NT2/D1 (cell line): ENCODE measurements at regions not wholly inside any gene's neighbourhood (a gene's known extent, or its start where the extent isn't known, plus 50 kb on each side); places are given as distances from the start of the nearest gene placed in this dataset.
"Not testable (repeated sequence)": the region's sequence is repeated elsewhere in the genome, so short reads cannot be mapped to it uniquely, and the experiment has no call there.

Experiments used
- SUZ12 ChIP-seq: IDR thresholded peaks from 2 replicates; pipeline ENCODE4 v1.6.1; 2011; ENCODE audit not compliant: insufficient read length, insufficient read depth; ENCODE audit errors: extremely low read depth
- YY1 ChIP-seq: IDR thresholded peaks from 2 replicates; pipeline ENCODE4 v1.6.1; 2011; ENCODE audit not compliant: insufficient read length, insufficient read depth

DNA sequence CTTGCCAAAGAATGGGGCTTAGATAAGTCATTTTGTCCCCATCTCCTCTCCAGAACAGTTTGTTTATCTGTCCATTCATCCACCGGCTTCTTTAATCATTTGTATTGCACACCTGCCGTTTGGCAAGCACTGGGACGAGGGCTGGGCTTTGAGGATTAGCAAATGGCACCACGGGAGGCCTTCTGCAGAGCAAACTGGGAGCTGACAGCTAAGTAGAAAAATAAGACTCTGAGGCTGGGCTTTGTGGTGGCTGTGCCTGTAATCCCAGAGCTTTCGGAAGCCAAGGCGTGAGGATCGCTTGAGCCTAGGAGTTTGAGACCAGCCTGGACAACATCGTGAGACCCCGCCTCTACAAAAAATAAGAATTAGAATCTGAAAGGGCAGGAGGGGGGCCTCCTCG lies 203.9 kb downstream of the NPIPB11 start:
- not testable (repeated sequence) for TF ChIP-seq YY1, SUZ12
